ENCODE measurements at regions not wholly inside any gene's neighbourhood (a gene's known extent, or its start where the extent isn't known, plus 50 kb on each side); places are given as distances from the start of the nearest gene placed in this dataset.

GRCh38 chr6:3593161-3593560 lies 136.3 kb upstream of the SLC22A23 start:
- no peak for DNase-seq (ENCODE audit: low spot score)

- no peak for DNase-seq (ENCODE audit: low spot score)
Measured at GRCh38 chr6:3592371-3592941, 135.6 kb upstream of the SLC22A23 start.

GRCh38 chr6:3591970-3592369 lies 135.1 kb upstream of the SLC22A23 start:
- no peak for DNase-seq (ENCODE audit: low spot score)

- DNase-seq (ENCODE audit: low spot score) = no peak
Measured at GRCh38 chr6:3587660-3588059, 130.8 kb upstream of the SLC22A23 start.

- DNase-seq (ENCODE audit: low spot score) = no peak
Measured at GRCh38 chr6:3585320-3585935, 128.6 kb upstream of the SLC22A23 start.

GRCh38 chr6:3584606-3585005 lies 127.8 kb upstream of the SLC22A23 start:
- DNase-seq (ENCODE audit: low spot score) = no peak

- no peak for DNase-seq (ENCODE audit: low spot score)
Measured at GRCh38 chr6:3581469-3581868, 124.6 kb upstream of the SLC22A23 start.

GRCh38 chr6:3579652-3580175 lies 122.9 kb upstream of the SLC22A23 start:
- no peak for DNase-seq (ENCODE audit: low spot score)

- no peak for DNase-seq (ENCODE audit: low spot score)
Measured at GRCh38 chr6:3578981-3579380, 122.1 kb upstream of the SLC22A23 start.

- DNase-seq (ENCODE audit: low spot score) = no peak
Measured at GRCh38 chr6:3577517-3577916, 120.7 kb upstream of the SLC22A23 start.

GRCh38 chr6:3575701-3576100 lies 118.9 kb upstream of the SLC22A23 start:
- no peak for DNase-seq (ENCODE audit: low spot score)

GRCh38 chr6:3575166-3575565 lies 118.3 kb upstream of the SLC22A23 start:
- DNase-seq (ENCODE audit: low spot score) = no peak

GRCh38 chr6:3573670-3574069 lies 116.8 kb upstream of the SLC22A23 start:
- DNase-seq (ENCODE audit: low spot score) = no peak

GRCh38 chr6:3571836-3572235 lies 115.0 kb upstream of the SLC22A23 start:
- DNase-seq (ENCODE audit: low spot score) = no peak

- no peak for DNase-seq (ENCODE audit: low spot score)
Measured at GRCh38 chr6:3571250-3571681, 114.4 kb upstream of the SLC22A23 start.

- DNase-seq (ENCODE audit: low spot score) = no peak
Measured at GRCh38 chr6:3569816-3570215, 113.0 kb upstream of the SLC22A23 start.

- DNase-seq (ENCODE audit: low spot score) = no peak
Measured at GRCh38 chr6:3568396-3569082, 111.7 kb upstream of the SLC22A23 start.

- DNase-seq (ENCODE audit: low spot score) = no peak
Measured at GRCh38 chr6:3566812-3567211, 110.0 kb upstream of the SLC22A23 start.

GRCh38 chr6:3565291-3565690 lies 108.4 kb upstream of the SLC22A23 start:
- no peak for DNase-seq (ENCODE audit: low spot score)

- DNase-seq (ENCODE audit: low spot score) = no peak
Measured at GRCh38 chr6:3561725-3562124, 104.9 kb upstream of the SLC22A23 start.

GRCh38 chr6:3560211-3560610 lies 103.4 kb upstream of the SLC22A23 start:
- no peak for DNase-seq (ENCODE audit: low spot score)

- no peak for DNase-seq (ENCODE audit: low spot score)
Measured at GRCh38 chr6:3559561-3559960, 102.7 kb upstream of the SLC22A23 start.

GRCh38 chr6:3557336-3557735 lies 100.5 kb upstream of the SLC22A23 start:
- DNase-seq (ENCODE audit: low spot score) = no peak

All from mucosa of gallbladder (tissue), 1 donor.